HepG2 (cell line): ENCODE measurements at regions not wholly inside any gene's neighbourhood (a gene's known extent, or its start where the extent isn't known, plus 50 kb on each side); places are given as distances from the start of the nearest gene placed in this dataset.

Experiments used
- ATAC-seq: fragments of 200-7000 bp; cut with Tn5 transposase; 3 replicates; pipeline ENCODE4 v1.9.1; 2020; ENCODE audit warnings: mild to moderate bottlenecking, moderate library complexity
- BruUV-seq: library from RNA; stranded (reverse); fragments of 400-500 nt; replicated peaks from 2 replicates; lab custom pipeline; 2021; lab: Mats Ljungman, UMichigan
- CTCF ChIA-PET: fragments of 300-600 bp; formaldehyde crosslinking; extraction: SDS; loops from one replicate; lab custom pipeline; 2021; ENCODE audit warnings: low total read pairs, inconsistent platforms, low intra/inter-chr PET ratio; lab: Yijun Ruan, JAX
- POLR2A ChIA-PET: fragments of 350-600 bp; sonication (Branson Sonifier 250); formaldehyde crosslinking; loops from one replicate; lab custom pipeline; 2020; ENCODE audit warnings: antibody characterized with exemption, inconsistent platforms; lab: Yijun Ruan, JAX
- DNase-seq: peaks from one replicate; pipeline ENCODE4 v3.0.0-alpha.2; 2015; ENCODE audit warnings: low spot score
- FAIRE-seq: peaks from 3 replicates; lab custom pipeline; 2011; peaks lifted over from hg19 to GRCh38; lab: Jason Lieb, UNC
- H2AFZ ChIP-seq: one replicate; pipeline ENCODE4 v1.6.1; 2011; ENCODE audit warnings: low read length, inconsistent platforms
- H3K27ac ChIP-seq: fragments of 300-600 bp; 3 replicates; pipeline ENCODE4 v1.8.0; 2011; ENCODE audit warnings: mixed run types, mild to moderate bottlenecking, mixed read lengths, low read length, inconsistent platforms; ENCODE audit not compliant: insufficient read depth; ENCODE audit errors: extremely low read length
- H3K27me3 ChIP-seq, 2 experiments: fragments of 200-600 bp in 1 of 2; 2 replicates in 1 of 2; 3 replicates in 1 of 2; pipeline versions ENCODE4 v1.6.0 to v1.8.0; 2011; ENCODE audit warnings: low read length in 2 of 2, mild to moderate bottlenecking in 2 of 2, moderate library complexity in 2 of 2, inconsistent platforms in 1 of 2; ENCODE audit not compliant: insufficient read depth in 2 of 2, control insufficient read depth in 1 of 2
- H3K36me3 ChIP-seq, 2 experiments: fragments of 200-600 bp in 1 of 2; replicated peaks in 1 of 2; 2 replicates in 1 of 2; 3 replicates in 1 of 2; pipeline versions ENCODE4 v1.5.1 to v1.8.0; 2011; ENCODE audit warnings: low read length in 2 of 2, inconsistent platforms in 1 of 2; ENCODE audit not compliant: insufficient read depth in 2 of 2, control insufficient read depth in 1 of 2
- H3K4me1 ChIP-seq: 2 replicates; pipeline ENCODE4 v1.5.1; 2012; ENCODE audit warnings: low read length, inconsistent platforms; ENCODE audit not compliant: insufficient read depth
- H3K4me2 ChIP-seq: 2 replicates; pipeline ENCODE4 v1.6.0; 2011; ENCODE audit warnings: low read depth, low read length, inconsistent platforms
- H3K4me3 ChIP-seq, 3 experiments: fragments of 200-600 bp in 1 of 3; sonication (generic), shearing (Covaris generic) in 1 of 3; replicated peaks in 1 of 3; 2 replicates each; pipeline ENCODE4 v1.5.1; 2011 to 2016; ENCODE audit warnings: low read length in 3 of 3, inconsistent platforms in 2 of 3, low read depth in 2 of 3, mild to moderate bottlenecking in 2 of 3, control low read depth in 1 of 3, mixed read lengths in 1 of 3; ENCODE audit not compliant: insufficient read depth in 1 of 3
- H3K79me2 ChIP-seq: one replicate; pipeline ENCODE4 v1.6.1; 2011; ENCODE audit warnings: low read length, inconsistent platforms; ENCODE audit not compliant: insufficient read depth
- H3K9ac ChIP-seq: 2 replicates; pipeline ENCODE4 v1.6.0; 2011; ENCODE audit warnings: mild to moderate bottlenecking, low read depth, low read length, inconsistent platforms; ENCODE audit not compliant: insufficient read depth
- H3K9me3 ChIP-seq: 2 replicates; pipeline ENCODE4 v1.5.1; 2012; ENCODE audit warnings: mild to moderate bottlenecking, low read length
- H4K20me1 ChIP-seq: 2 replicates; pipeline ENCODE4 v1.6.0; 2011; ENCODE audit warnings: inconsistent platforms, mild to moderate bottlenecking, low read length, moderate library complexity; ENCODE audit not compliant: insufficient read depth
- CREB3 ChIP-seq: sonication (generic); formaldehyde crosslinking; IDR thresholded peaks from 2 replicates; pipeline ENCODE4 v1.5.0; 2020; ENCODE audit warnings: missing genetic modification reagents
- EEA1 ChIP-seq: sonication (generic); formaldehyde crosslinking; IDR thresholded peaks from 2 replicates; pipeline ENCODE4 v1.5.1; 2020; ENCODE audit warnings: mild to moderate bottlenecking, missing genetic modification reagents, borderline replicate concordance
- ONECUT2 ChIP-seq: sonication (generic); formaldehyde crosslinking; IDR thresholded peaks from 2 replicates; pipeline ENCODE4 v1.4.0; 2020; ENCODE audit warnings: missing genetic modification reagents
- PLRG1 ChIP-seq: fragments of 450-650 bp; conservative IDR thresholded peaks from 2 replicates; pipeline ENCODE4 v1.6.1; 2016
- STAT6 ChIP-seq: sonication (generic); formaldehyde crosslinking; IDR thresholded peaks from 2 replicates; pipeline ENCODE4 v1.4.0; 2020; ENCODE audit warnings: missing genetic modification reagents, mild to moderate bottlenecking, borderline replicate concordance
- TFAP4 ChIP-seq: sonication (generic); IDR thresholded peaks from 2 replicates; pipeline ENCODE4 v1.6.1; 2016; ENCODE audit warnings: low read depth, borderline replicate concordance
- ZFY ChIP-seq: sonication (generic); formaldehyde crosslinking; IDR thresholded peaks from 2 replicates; pipeline ENCODE4 v1.4.0; 2020; ENCODE audit warnings: missing genetic modification reagents
- ZHX2 ChIP-seq, 2 experiments: sonication (generic) in 1 of 2; formaldehyde crosslinking in 1 of 2; IDR thresholded peaks; 2 replicates each; pipeline versions ENCODE4 v1.6.1 to v1.9.0; 2014 to 2022; ENCODE audit warnings: antibody characterized with exemption in 1 of 2, borderline replicate concordance in 1 of 2, inconsistent platforms in 1 of 2, low read depth in 1 of 2, missing genetic modification reagents in 1 of 2
- ZNF264 ChIP-seq: sonication (generic); formaldehyde crosslinking; IDR thresholded peaks from 2 replicates; pipeline ENCODE4 v1.4.0; 2020; ENCODE audit warnings: missing genetic modification reagents
- ZNF362 ChIP-seq: sonication (generic); formaldehyde crosslinking; IDR thresholded peaks from 2 replicates; pipeline ENCODE4 v1.4.0; 2020; ENCODE audit warnings: missing genetic modification reagents, mild to moderate bottlenecking, borderline replicate concordance
- ZNF543 ChIP-seq: sonication (generic); formaldehyde crosslinking; IDR thresholded peaks from 2 replicates; pipeline ENCODE4 v1.4.0; 2020; ENCODE audit warnings: mild to moderate bottlenecking, missing genetic modification reagents
- ZNF576 ChIP-seq: sonication (generic); formaldehyde crosslinking; IDR thresholded peaks from 2 replicates; pipeline ENCODE4 v1.4.0; 2020; ENCODE audit warnings: mild to moderate bottlenecking, missing genetic modification reagents
- ZSCAN12 ChIP-seq: sonication (generic); formaldehyde crosslinking; IDR thresholded peaks from 2 replicates; pipeline ENCODE4 v1.9.0; 2021; ENCODE audit warnings: mild to moderate bottlenecking, missing genetic modification reagents
- WGBS: methylation state at CpG from one replicate; pipeline ENCODE4 v1.1.6; 2017; ENCODE audit warnings: low lambda C conversion rate; 5-methylcytosine and 5-hydroxymethylcytosine counted together
- in situ Hi-C: cut with HindIII; loops from 2 replicates; pipeline ENCODE4 v1.10.0; 2017; ENCODE audit warnings: low pct_unique_long_range_greater_than_20kb; ENCODE audit not compliant: extremely low pct_ligation_motif_present
- intact Hi-C: fragments of 100-400 bp; cut with micrococcal nuclease; formaldehyde crosslinking; loops from one replicate; pipeline ENCODE4 v1.10.0; 2022; ENCODE audit not compliant: unreplicated experiment

GRCh38 chr15:67928666-67929065 lies 88.8 kb upstream of the RNU6-1 start:
- 67% methylated on average over 5 of the region's 6 CpGs for WGBS
- no peaks in the 10 kb centered on the region for H3K36me3 ChIP-seq
- in situ Hi-C loops (no loop called here), intact Hi-C loops (no loop called here)
- H3K27me3 ChIP-seq, result no peaks in the 10 kb centered on the region
- POLR2A ChIA-PET, result interaction anchor here (1.4 kb wide), 1 partner anchor 18 kb away, joined by 3 read pairs; no protein-coding TSS in a partner anchor
- CTCF ChIA-PET, result no interaction called here
- H4K20me1 ChIP-seq, result no peaks in the 10 kb centered on the region
- FAIRE-seq, result no peak
- H2AFZ ChIP-seq, result no peak overlapping the region
- H3K4me2 ChIP-seq, result no peak overlapping the region
- H3K9ac ChIP-seq, result no peak overlapping the region
- no peaks in the 10 kb centered on the region for H3K79me2 ChIP-seq
- no peak overlapping the region for H3K4me3 ChIP-seq
- ATAC-seq, result no peak
- H3K27ac ChIP-seq, result no peak overlapping the region
- H3K4me1 ChIP-seq, result peaks cover 64% of the 10 kb centered on the region
- DNase-seq, result no peak
- BruUV-seq, result no TSS peak
- no peaks in the 10 kb centered on the region for H3K9me3 ChIP-seq
- TF ChIP-seq ZHX2 (IDR thresholded peaks at IDR 0.05; ENCODE audit: low read depth) (no peak), ZHX2 (CRISPR knock-in tag; IDR thresholded peaks at IDR 0.05; ENCODE audit: borderline replicate concordance) (no peak), CREB3 (no peak), ZNF362 (CRISPR knock-in tag) (no peak), ZFY (CRISPR knock-in tag) (no peak), ZSCAN12 (CRISPR knock-in tag) (no peak), STAT6 (CRISPR knock-in tag) (no peak), PLRG1 (no peak), ZNF543 (no peak), TFAP4 (no peak), ONECUT2 (CRISPR knock-in tag) (no peak), ZNF264 (CRISPR knock-in tag) (no peak), ZNF576 (CRISPR knock-in tag) (no peak), EEA1 (CRISPR knock-in tag) (no peak)
